Vagina (tissue), 2 donors: ENCODE measurements at regions not wholly inside any gene's neighbourhood (a gene's known extent, or its start where the extent isn't known, plus 50 kb on each side); places are given as distances from the start of the nearest gene placed in this dataset.

Experiments used
- DNase-seq, 2 donors: peaks; one replicate each; pipeline ENCODE4 v3.0.0-alpha.2; 2017; ENCODE audit errors: extremely low spot score in 2 of 2
- H3K27ac ChIP-seq: fragments of 200-600 bp; sonication (generic); one replicate; pipeline ENCODE4 v1.5.1; 2019
- H3K27me3 ChIP-seq: fragments of 200-600 bp; sonication (generic); one replicate; pipeline ENCODE4 v1.5.1; 2019
- H3K36me3 ChIP-seq, 2 donors: fragments of 200-600 bp; sonication (generic); one replicate each; pipeline ENCODE4 v1.5.1; 2017 to 2019
- H3K4me1 ChIP-seq: fragments of 200-600 bp; sonication (generic); one replicate; pipeline ENCODE4 v1.5.1; 2019
- H3K4me3 ChIP-seq, 2 donors: fragments of 200-600 bp; sonication (generic); 1 replicate in 1 of 2; 2 replicates in 1 of 2; pipeline ENCODE4 v1.5.1; 2016 to 2019
- H3K9me3 ChIP-seq: fragments of 200-600 bp; sonication (generic); one replicate; pipeline ENCODE4 v1.5.1; 2019
- CTCF ChIP-seq, 3 experiments: fragments of 450-650 bp in 2 of 3; fragments of 200-600 bp in 1 of 3; sonication (generic) in 1 of 3; IDR thresholded peaks; one replicate each; pipeline ENCODE4 v1.5.1; 2017 to 2019; ENCODE audit warnings: antibody characterized with exemption in 3 of 3, mild to moderate bottlenecking in 2 of 3, moderate library complexity in 2 of 3
- POLR2A ChIP-seq, 2 donors: fragments of 450-650 bp; IDR thresholded peaks; one replicate each; pipeline ENCODE4 v1.6.1; 2017; ENCODE audit warnings: antibody characterized with exemption in 2 of 2, mild to moderate bottlenecking in 2 of 2, moderate library complexity in 2 of 2
- POLR2AphosphoS5 ChIP-seq, 2 donors: sonication (generic); formaldehyde crosslinking; IDR thresholded peaks; one replicate each; pipeline ENCODE4 v1.9.0; 2017; ENCODE audit warnings: antibody characterized with exemption in 2 of 2, mild to moderate bottlenecking in 2 of 2, low read depth in 1 of 2; ENCODE audit not compliant: insufficient read depth in 1 of 2
- intact Hi-C: fragments of 100-400 bp; cut with DNase I; formaldehyde crosslinking; loops from one replicate; pipeline ENCODE4 v1.15.1; 2023

DNA sequence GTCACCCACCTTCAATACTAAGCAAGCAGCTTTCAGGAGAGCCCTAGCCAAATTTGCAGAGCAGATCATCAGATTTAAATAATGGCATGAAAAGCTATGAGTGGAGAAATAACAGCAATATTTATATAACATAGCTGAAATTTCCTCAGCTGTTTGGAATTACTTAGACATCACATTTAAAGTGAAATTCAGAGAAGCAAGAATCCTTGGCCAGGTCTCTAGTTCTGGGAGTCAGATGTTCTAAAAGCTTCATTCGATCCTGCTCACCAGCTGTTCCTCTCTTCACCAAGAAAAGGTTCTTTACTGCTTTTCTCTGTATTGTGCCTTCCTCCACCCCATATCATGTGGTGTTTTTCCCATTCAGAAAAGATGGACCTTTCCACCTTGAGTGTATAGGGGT lies 152.3 kb upstream of the JAG1 start:
- Histone ChIP-seq H3K4me3 (no peak overlapping the region), H3K4me1 (no peaks in the 10 kb centered on the region), H3K9me3 (no peaks in the 10 kb centered on the region), H3K27me3 (no peaks in the 10 kb centered on the region), H3K36me3 (no peaks in the 10 kb centered on the region), H3K27ac (no peak overlapping the region)
- intact Hi-C loops: no loop called here
- TF ChIP-seq POLR2AphosphoS5 (IDR thresholded peaks at IDR 0.05; ENCODE audit: insufficient read depth in 1 of 2, low read depth in 1 of 2): no peak
- TF ChIP-seq CTCF (IDR thresholded peaks at IDR 0.05): no peak
- DNase-seq: no peak

DNA sequence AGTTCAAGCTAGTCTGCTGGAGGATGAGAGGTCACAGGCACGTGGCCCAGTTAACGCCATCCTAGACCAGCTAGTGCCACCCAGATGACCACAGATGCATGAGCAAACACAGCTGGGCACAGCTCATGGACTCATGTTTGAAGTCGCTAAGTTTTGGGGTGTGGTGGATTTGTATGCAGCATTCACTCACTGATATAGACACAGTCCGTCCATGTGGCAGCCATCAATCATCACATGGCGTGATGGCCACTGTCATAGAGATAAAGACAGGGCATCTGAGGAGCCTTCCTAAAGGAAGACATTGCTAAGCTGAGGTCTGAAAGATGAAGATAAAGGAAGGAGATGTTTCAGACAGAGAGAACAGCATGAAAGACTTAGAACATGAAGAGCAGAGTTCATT lies 154.4 kb upstream of the JAG1 start:
- H3K4me1 ChIP-seq: no peaks in the 10 kb centered on the region
- no peaks in the 10 kb centered on the region for H3K36me3 ChIP-seq
- DNase-seq: no peak
- no peak overlapping the region for H3K4me3 ChIP-seq
- intact Hi-C loops: no loop called here
- TF ChIP-seq POLR2AphosphoS5 (IDR thresholded peaks at IDR 0.05; ENCODE audit: insufficient read depth in 1 of 2, low read depth in 1 of 2): no peak
- no peak for TF ChIP-seq POLR2A (IDR thresholded peaks at IDR 0.05)
- TF ChIP-seq CTCF (IDR thresholded peaks at IDR 0.05): no peak
- no peaks in the 10 kb centered on the region for H3K9me3 ChIP-seq
- H3K27ac ChIP-seq: no peak overlapping the region
- H3K27me3 ChIP-seq: no peaks in the 10 kb centered on the region

GRCh38 chr20:10832141-10832540 lies 158.3 kb upstream of the JAG1 start:
- Histone ChIP-seq H3K9me3 (no peaks in the 10 kb centered on the region), H3K27me3 (no peaks in the 10 kb centered on the region), H3K36me3 (no peaks in the 10 kb centered on the region), H3K4me1 (no peaks in the 10 kb centered on the region), H3K4me3 (no peak overlapping the region), H3K27ac (no peak overlapping the region)
- TF ChIP-seq CTCF (IDR thresholded peaks at IDR 0.05) (no peak), POLR2A (IDR thresholded peaks at IDR 0.05) (no peak), POLR2AphosphoS5 (IDR thresholded peaks at IDR 0.05; ENCODE audit: insufficient read depth in 1 of 2, low read depth in 1 of 2) (no peak)
- DNase-seq: no peak
- intact Hi-C loops: no loop called here

DNA sequence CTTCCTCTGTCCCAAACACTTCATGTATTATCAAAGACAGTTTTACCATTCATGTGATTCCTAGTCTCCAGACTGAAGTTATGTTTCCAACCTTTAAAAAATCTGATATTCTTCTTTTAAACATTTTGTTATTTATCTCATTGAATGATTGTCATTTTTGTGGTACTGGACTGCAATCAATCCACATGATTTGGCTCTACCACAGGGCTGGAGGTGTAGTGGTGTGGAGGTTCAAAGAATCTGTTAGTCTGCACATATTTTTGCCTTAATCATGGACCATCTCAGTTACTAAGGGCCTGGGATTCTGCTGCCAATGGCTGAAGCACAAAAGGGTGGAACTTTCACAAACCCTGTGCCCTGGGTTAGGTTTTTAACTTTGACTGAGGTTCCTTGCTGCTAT lies 164.1 kb upstream of the JAG1 start:
- Histone ChIP-seq H3K9me3 (no peaks in the 10 kb centered on the region), H3K27ac (no peak overlapping the region), H3K36me3 (no peaks in the 10 kb centered on the region), H3K4me1 (peaks cover 2% of the 10 kb centered on the region), H3K4me3 (no peak overlapping the region), H3K27me3 (no peaks in the 10 kb centered on the region)
- intact Hi-C loops: no loop called here
- TF ChIP-seq POLR2AphosphoS5 (IDR thresholded peaks at IDR 0.05; ENCODE audit: insufficient read depth in 1 of 2, low read depth in 1 of 2) (no peak), CTCF (IDR thresholded peaks at IDR 0.05) (no peak), POLR2A (IDR thresholded peaks at IDR 0.05) (no peak)
- no peak for DNase-seq

DNA sequence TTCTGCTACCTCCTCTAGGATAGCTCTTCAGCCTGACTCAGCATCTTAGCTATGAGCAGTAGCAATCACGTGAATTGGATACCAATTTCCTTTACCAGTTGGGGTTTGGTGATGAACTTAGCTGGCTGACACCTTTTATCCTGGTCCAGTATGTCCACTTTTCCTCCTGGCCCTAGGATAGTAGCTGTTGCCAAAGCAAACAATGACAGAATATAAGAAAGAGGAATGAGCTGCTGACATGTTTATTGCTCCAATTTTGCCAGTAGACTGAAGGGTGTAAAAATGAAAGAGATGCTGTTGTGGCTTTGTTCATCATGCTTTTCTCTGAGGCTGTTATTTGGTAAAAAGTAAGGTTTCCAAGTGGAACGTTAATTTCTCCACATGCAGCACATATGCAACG lies 168.3 kb upstream of the JAG1 start:
- DNase-seq: no peak
- H3K27me3 ChIP-seq: no peaks in the 10 kb centered on the region
- no peaks in the 10 kb centered on the region for H3K9me3 ChIP-seq
- no peaks in the 10 kb centered on the region for H3K36me3 ChIP-seq
- H3K4me3 ChIP-seq: no peak overlapping the region
- no peak overlapping the region for H3K27ac ChIP-seq
- peaks cover 6% of the 10 kb centered on the region for H3K4me1 ChIP-seq
- no peak for TF ChIP-seq CTCF (IDR thresholded peaks at IDR 0.05)
- no peak for TF ChIP-seq POLR2A (IDR thresholded peaks at IDR 0.05)
- intact Hi-C loops: no loop called here
